HFF-Myc (cell line): ENCODE measurements at regions not wholly inside any gene's neighbourhood (a gene's known extent, or its start where the extent isn't known, plus 50 kb on each side); places are given as distances from the start of the nearest gene placed in this dataset.

Experiments
- DNase-seq: peaks from one replicate; pipeline ENCODE4 v3.0.0-alpha.2; 2011; ENCODE audit warnings: low read depth; ENCODE audit errors: extremely low read depth
- H3K4me3 ChIP-seq: replicated peaks from 2 replicates; pipeline ENCODE4 v1.5.1; 2011; ENCODE audit warnings: low read depth, mild to moderate bottlenecking, control low read depth, low read length
- TF ChIP-seq, protein P1 (sequence below): IDR thresholded peaks from 2 replicates; pipeline ENCODE4 v1.5.1; 2012; ENCODE audit warnings: mild to moderate bottlenecking, low read depth, low read length, control low read depth; ENCODE audit errors: missing control alignments

DNA sequence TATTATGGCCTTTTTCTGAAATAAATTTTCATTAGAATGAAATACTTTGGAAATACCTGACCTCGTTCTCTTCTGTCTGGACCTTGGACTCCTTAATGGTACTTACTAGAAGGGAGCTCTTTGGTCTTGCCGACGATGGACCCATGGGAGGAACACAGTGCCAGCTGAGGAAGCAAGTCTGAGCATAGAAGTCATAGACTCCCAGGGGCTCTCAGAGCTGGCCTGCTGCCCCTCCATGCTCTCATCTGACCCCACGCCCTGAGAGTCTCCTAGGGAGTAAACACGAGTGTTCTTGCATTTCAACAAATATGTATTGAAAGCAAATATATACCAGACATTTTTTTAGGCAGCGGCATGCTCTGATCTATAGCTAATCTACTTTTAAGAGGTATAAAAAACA lies 87.8 kb downstream of the PLEKHG1 start:
- TF ChIP-seq, protein P1, sequence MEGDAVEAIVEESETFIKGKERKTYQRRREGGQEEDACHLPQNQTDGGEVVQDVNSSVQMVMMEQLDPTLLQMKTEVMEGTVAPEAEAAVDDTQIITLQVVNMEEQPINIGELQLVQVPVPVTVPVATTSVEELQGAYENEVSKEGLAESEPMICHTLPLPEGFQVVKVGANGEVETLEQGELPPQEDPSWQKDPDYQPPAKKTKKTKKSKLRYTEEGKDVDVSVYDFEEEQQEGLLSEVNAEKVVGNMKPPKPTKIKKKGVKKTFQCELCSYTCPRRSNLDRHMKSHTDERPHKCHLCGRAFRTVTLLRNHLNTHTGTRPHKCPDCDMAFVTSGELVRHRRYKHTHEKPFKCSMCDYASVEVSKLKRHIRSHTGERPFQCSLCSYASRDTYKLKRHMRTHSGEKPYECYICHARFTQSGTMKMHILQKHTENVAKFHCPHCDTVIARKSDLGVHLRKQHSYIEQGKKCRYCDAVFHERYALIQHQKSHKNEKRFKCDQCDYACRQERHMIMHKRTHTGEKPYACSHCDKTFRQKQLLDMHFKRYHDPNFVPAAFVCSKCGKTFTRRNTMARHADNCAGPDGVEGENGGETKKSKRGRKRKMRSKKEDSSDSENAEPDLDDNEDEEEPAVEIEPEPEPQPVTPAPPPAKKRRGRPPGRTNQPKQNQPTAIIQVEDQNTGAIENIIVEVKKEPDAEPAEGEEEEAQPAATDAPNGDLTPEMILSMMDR: no peak
- no peak for DNase-seq
- no peak overlapping the region for H3K4me3 ChIP-seq

DNA sequence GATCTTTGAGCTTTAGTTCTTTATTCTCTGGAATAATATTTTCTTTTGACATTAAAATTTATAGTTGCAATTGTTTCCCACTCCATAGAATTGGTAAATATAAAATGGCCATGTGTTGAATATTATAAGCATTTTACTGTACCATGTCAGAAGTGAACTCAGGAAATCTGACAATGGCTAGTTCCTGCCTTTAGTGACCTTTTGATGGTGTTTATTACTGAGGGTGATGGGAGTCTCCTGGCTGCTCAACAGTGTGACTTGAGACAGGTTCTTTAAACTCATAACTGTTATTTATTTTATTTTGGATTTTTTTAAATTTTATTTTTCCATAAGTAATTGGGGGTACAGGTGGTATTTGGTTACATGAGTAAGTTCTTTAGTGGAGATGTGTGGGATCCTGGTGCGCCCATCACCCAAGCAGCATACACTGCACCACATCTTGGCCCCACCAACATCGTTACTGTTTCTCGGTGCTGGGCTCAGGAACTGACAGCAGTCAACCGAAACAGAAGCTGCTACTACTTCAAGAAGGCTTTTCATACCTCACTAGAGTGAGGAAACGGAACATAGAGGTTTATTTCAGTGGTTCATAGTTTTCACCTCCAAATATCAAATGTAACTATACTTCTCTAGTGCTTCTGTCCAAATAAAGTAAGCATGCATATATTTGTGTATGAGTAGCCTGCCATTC lies 90.4 kb downstream of the PLEKHG1 start:
- DNase-seq: no peak
- H3K4me3 ChIP-seq: no peak overlapping the region
- TF ChIP-seq, protein P1: no peak

GRCh38 chr6:150690681-150691080 lies 91.0 kb downstream of the PLEKHG1 start:
- no peak overlapping the region for H3K4me3 ChIP-seq
- TF ChIP-seq, protein P1: no peak

GRCh38 chr6:150691463-150691862 lies 91.8 kb downstream of the PLEKHG1 start:
- TF ChIP-seq, protein P1: no peak
- DNase-seq: no peak
- H3K4me3 ChIP-seq: no peak overlapping the region

More at GRCh38 chr6:150690681-150691080, 91.0 kb downstream of the PLEKHG1 start:
- no peak for DNase-seq

DNA sequence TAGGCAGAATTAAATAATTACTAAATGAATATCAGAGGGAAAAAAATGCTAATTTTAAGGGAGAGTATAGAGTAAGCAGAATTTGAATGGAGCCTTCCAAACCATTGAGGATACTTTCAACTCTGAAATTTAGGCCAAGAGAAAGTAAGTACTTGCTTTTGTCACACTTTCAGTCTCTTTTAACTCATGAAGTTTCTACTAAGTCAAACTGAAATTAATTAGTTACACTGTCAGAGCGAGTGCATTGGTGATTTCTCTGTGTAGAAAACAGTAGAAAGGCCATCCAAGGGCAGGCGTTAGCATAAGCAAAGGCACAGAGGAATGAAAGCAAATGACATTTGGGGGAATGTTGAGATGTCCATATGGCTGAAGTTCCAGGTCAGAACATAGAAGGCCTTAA lies 92.9 kb downstream of the PLEKHG1 start:
- TF ChIP-seq, protein P1: no peak
- DNase-seq: no peak
- H3K4me3 ChIP-seq: no peak overlapping the region

DNA sequence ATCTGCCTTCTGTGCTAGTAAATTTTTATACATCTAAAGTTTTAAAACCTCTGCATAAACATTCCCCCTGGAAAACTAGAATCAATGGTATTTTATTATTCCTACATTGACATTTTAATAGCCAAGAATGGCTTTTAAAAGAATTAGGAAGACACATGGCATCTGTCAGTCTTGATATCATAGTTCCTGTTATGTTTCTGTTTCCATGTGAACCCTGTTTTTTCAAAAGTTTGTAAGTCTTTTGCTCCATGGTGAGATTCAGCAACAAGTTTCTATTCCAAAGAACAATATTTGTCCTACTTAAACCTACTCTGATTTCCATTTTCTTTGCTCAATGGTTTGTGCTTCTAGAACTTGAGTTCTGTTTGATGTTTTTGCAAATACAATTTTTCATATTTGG lies 95.2 kb downstream of the PLEKHG1 start:
- H3K4me3 ChIP-seq: no peak overlapping the region
- TF ChIP-seq, protein P1: no peak
- DNase-seq: no peak

GRCh38 chr6:150695652-150696051 lies 96.0 kb downstream of the PLEKHG1 start:
- H3K4me3 ChIP-seq: no peak overlapping the region
- no peak for DNase-seq
- TF ChIP-seq, protein P1: no peak
